AG04450 (cell line): ENCODE measurements at regions not wholly inside any gene's neighbourhood (a gene's known extent, or its start where the extent isn't known, plus 50 kb on each side); places are given as distances from the start of the nearest gene placed in this dataset.

Experiments
- CTCF ChIA-PET: fragments of 300-600, 350-600 bp; formaldehyde crosslinking; extraction: SDS; loops from one replicate; lab custom pipeline; 2022; ENCODE audit warnings: antibody characterized with exemption, inconsistent platforms; lab: Charles Lee
- POLR2A ChIA-PET: fragments of 350-600 bp; formaldehyde crosslinking; extraction: SDS; loops from one replicate; lab custom pipeline; 2021; ENCODE audit warnings: antibody characterized with exemption, inconsistent platforms; lab: Yijun Ruan, JAX
- DNase-seq: peaks from one replicate; pipeline ENCODE4 v3.0.0-alpha.2; 2011; ENCODE audit warnings: low read depth, low spot score
- H3K27ac ChIP-seq: one replicate; pipeline ENCODE4 v1.5.1; 2012; ENCODE audit warnings: low read depth, low read length, control low read depth
- H3K27me3 ChIP-seq: one replicate; pipeline ENCODE4 v1.6.0; 2012; ENCODE audit warnings: low read length; ENCODE audit not compliant: control insufficient read depth, insufficient read depth
- H3K4me3 ChIP-seq: 2 replicates; pipeline ENCODE4 v1.5.1; 2011; ENCODE audit warnings: mild to moderate bottlenecking, low read depth, low read length, control low read depth
- H3K9me3 ChIP-seq: 2 replicates; pipeline ENCODE4 v1.5.1; 2012; ENCODE audit warnings: low read length; ENCODE audit not compliant: control insufficient read depth, insufficient read depth
- TF ChIP-seq, protein P1 (sequence below): IDR thresholded peaks from 2 replicates; pipeline ENCODE4 v1.5.1; 2011; ENCODE audit warnings: low read depth, low read length, control low read depth, inconsistent platforms

DNA sequence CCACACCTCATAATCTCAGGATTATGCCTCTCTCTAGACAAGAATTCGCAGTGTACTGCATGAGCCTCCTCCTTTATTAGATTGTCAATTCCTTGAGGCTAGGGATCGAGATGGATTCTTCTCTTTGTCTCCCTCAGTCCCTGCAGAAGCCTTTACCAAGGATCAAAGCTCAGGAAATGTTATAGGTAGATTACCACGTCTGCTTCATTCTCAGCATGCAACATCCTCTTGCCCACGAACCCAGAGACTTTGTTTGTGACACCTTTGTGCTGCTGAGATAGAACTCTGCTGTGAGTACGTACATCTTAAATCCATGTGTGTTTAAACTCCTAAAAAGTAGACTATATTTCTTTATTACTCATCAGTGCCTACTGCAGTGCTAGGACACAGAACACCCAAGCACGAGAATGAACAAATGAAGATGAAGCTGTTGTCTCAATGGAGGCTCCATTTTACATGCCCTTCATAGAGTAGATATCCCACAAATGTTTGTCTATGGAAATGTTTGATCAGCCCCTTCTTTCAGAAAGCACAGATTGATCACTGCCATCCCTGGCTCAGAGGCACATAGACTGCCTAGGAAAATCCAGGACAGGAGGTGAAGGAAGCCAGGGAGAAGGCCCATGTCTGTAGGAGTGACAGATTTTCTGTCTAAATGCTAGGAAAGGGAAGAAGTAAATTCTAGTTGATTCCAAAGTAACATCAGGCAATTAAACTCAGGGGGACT, 98.8 kb upstream of the KLHL29 start:
- no peak for DNase-seq
- H3K27ac ChIP-seq: no peak overlapping the region
- TF ChIP-seq, protein P1, sequence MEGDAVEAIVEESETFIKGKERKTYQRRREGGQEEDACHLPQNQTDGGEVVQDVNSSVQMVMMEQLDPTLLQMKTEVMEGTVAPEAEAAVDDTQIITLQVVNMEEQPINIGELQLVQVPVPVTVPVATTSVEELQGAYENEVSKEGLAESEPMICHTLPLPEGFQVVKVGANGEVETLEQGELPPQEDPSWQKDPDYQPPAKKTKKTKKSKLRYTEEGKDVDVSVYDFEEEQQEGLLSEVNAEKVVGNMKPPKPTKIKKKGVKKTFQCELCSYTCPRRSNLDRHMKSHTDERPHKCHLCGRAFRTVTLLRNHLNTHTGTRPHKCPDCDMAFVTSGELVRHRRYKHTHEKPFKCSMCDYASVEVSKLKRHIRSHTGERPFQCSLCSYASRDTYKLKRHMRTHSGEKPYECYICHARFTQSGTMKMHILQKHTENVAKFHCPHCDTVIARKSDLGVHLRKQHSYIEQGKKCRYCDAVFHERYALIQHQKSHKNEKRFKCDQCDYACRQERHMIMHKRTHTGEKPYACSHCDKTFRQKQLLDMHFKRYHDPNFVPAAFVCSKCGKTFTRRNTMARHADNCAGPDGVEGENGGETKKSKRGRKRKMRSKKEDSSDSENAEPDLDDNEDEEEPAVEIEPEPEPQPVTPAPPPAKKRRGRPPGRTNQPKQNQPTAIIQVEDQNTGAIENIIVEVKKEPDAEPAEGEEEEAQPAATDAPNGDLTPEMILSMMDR: no peak
- no peaks in the 10 kb centered on the region for H3K9me3 ChIP-seq
- no peak overlapping the region for H3K4me3 ChIP-seq
- CTCF ChIA-PET: no interaction called here
- POLR2A ChIA-PET: interaction anchor here (0.7 kb wide), 1 partner anchor 78 kb away, joined by 3 read pairs; no protein-coding TSS in a partner anchor
- H3K27me3 ChIP-seq: no peaks in the 10 kb centered on the region

DNA sequence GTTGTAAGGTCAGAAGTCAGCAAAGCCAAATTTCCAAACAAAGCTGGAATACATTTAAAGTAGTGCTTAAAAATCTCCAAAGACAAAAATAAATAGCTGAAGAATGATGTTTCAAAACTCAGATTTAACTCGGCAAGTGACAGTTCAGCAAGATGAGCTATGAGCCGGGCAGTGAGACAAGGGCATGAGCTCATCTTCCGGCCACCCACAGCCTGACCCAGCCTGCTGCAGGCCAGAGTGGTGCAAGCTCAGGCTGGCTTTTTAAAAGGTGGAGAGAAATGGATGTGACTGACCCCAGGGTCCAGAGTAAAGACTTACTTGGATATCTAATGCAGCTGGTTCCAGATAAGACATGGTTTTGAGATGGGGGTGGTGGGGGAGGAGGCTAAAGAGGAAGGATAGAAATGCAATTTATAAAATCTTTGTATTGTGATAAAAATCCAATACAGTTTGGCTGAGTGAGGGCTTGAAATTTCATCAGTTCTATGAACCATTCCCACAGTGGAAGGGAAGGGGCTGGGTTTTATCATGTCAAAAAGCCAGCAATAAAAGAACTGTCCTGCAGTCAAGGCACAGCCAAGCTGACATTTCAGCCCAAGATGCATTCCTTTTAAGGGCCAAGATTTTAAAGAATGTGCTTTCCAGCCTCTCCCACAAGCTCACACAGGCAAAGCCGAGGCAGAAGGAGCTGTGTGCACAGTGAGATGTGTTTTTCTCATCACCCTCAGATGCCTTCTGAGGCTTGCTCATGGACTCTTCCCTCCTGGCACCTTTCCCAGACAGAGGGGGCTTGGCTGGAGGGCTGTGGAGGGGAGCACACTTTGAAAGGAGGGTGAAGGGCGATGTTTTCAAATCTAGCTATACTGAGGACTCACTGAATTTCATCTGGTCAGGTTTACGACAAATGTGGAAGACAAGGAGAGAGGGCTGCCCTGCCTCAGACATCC, 97.9 kb upstream of the KLHL29 start:
- ChIA-PET CTCF (interaction anchor here (0.5 kb wide), 1 partner anchor 18 kb away, joined by 3 read pairs; no protein-coding TSS in a partner anchor), POLR2A (interaction anchor here (0.7 kb wide), 1 partner anchor 79 kb away, joined by 3 read pairs; no protein-coding TSS in a partner anchor)
- TF ChIP-seq, protein P1: no peak
- Histone ChIP-seq H3K9me3 (no peaks in the 10 kb centered on the region), H3K27me3 (no peaks in the 10 kb centered on the region), H3K27ac (no peak overlapping the region), H3K4me3 (no peak overlapping the region)
- peak; percentile 8 for DNase-seq

DNA sequence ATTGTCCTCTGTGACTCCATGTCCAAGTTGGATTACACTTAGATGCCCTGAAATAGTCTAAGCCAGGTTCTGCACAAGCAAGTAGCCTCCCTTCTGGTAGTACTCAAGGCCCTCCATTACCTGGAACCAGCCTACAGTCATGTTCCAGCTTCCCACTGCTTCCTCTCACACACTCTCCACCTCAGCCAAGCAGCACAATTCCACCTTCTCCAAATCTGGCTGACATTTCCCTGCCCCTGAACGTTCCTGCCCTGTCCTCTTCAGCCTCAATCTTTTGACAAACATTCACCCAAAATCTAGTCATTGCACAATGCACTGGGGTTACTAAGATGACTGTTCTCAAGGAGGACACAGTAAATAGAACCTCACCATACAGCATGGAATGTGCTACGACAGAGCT, 95.3 kb upstream of the KLHL29 start:
- TF ChIP-seq, protein P1: no peak
- Histone ChIP-seq H3K4me3 (no peak overlapping the region), H3K27ac (no peak overlapping the region), H3K9me3 (no peaks in the 10 kb centered on the region), H3K27me3 (no peaks in the 10 kb centered on the region)
- POLR2A ChIA-PET: no interaction called here
- no peak for DNase-seq
- CTCF ChIA-PET: no interaction called here

DNA sequence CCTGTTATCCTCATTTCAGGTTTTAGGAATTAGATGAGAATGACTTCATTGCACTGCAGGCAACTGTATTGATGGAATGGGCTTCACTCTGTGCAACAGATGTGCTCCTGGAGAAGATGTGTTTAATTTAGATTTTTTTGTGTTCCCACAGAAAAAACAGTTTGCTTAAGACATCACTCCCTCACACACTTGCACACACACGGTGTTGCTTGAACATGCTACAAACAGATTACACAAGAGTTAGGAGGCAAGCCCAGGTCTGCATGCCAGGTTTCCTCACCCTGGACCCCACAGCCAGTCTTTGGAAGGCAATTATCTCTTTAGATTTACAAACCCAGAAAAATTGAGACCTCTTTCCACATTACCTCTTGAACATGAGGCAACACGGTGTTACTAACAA, 93.7 kb upstream of the KLHL29 start:
- CTCF ChIA-PET: no interaction called here
- DNase-seq: no peak

More for the DNA sequence above, 93.7 kb upstream of the KLHL29 start:
- Histone ChIP-seq H3K4me3 (no peak overlapping the region), H3K27me3 (no peaks in the 10 kb centered on the region), H3K27ac (no peak overlapping the region), H3K9me3 (no peaks in the 10 kb centered on the region)
- TF ChIP-seq, protein P1: no peak
- POLR2A ChIA-PET: no interaction called here
